ENCODE measurements at regions not wholly inside any gene's neighbourhood (a gene's known extent, or its start where the extent isn't known, plus 50 kb on each side); places are given as distances from the start of the nearest gene placed in this dataset.

DNA sequence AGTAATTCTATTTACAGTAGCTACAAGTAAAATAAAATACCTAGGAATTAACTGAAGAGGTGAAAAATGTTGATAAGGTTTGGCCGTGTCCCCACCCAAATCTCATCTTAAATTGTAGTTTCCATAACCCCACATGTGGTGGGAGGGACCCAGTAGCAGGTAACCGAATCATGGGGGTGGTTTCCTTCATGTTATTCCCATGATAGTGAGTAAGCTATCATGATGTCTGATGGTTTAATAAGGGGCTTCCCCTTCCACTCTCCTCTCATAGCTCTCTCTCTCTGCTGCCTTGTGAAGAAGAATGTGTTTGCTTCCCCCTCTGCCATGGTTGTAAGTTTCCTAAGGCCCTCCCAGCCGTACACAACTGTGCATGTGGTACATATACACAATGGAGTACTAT is 1170.7 kb downstream of the BCL11B start:
- ChIA-PET POLR2A (no interaction called here), CTCF (no interaction called here)
- TF ChIP-seq, protein P1, sequence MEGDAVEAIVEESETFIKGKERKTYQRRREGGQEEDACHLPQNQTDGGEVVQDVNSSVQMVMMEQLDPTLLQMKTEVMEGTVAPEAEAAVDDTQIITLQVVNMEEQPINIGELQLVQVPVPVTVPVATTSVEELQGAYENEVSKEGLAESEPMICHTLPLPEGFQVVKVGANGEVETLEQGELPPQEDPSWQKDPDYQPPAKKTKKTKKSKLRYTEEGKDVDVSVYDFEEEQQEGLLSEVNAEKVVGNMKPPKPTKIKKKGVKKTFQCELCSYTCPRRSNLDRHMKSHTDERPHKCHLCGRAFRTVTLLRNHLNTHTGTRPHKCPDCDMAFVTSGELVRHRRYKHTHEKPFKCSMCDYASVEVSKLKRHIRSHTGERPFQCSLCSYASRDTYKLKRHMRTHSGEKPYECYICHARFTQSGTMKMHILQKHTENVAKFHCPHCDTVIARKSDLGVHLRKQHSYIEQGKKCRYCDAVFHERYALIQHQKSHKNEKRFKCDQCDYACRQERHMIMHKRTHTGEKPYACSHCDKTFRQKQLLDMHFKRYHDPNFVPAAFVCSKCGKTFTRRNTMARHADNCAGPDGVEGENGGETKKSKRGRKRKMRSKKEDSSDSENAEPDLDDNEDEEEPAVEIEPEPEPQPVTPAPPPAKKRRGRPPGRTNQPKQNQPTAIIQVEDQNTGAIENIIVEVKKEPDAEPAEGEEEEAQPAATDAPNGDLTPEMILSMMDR (IDR thresholded peaks at IDR 0.05; ENCODE audit: insufficient read depth, low read length, missing control alignments): no peak
- DNase-seq (ENCODE audit: low read depth, low spot score): no peak
- no peak overlapping the region for H3K4me3 ChIP-seq (ENCODE audit: low read depth, low read length)

- CTCF ChIA-PET: no interaction called here
- POLR2A ChIA-PET: no interaction called here
- no peak overlapping the region for H3K4me3 ChIP-seq (ENCODE audit: low read depth, low read length)
- TF ChIP-seq, protein P1 (IDR thresholded peaks at IDR 0.05; ENCODE audit: insufficient read depth, low read length, missing control alignments): no peak
- DNase-seq (ENCODE audit: low read depth, low spot score): no peak
Observed at GRCh38 chr14:98103705-98104104, 1168.3 kb downstream of the BCL11B start.

DNA sequence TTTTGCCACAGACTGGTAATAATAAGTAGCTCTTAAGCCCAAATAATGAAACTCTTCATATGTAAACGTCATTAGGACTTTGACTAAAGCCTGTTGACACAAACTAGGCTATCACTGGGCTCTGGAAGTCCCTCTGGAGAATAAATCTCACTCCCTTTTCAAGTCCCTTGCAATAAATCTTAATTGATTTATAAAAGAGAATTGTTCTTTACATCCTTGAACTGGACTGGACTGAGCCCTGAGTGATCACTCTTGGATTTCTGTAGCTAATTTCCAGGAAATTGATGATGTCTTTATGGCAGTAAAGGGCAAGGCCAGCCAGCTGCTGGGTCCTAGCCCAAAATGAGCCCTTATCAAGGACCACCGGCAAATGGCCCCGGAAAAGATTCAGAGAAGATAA is 1162.7 kb downstream of the BCL11B start:
- POLR2A ChIA-PET: no interaction called here
- CTCF ChIA-PET: no interaction called here
- no peak for DNase-seq (ENCODE audit: low read depth, low spot score)

DNA sequence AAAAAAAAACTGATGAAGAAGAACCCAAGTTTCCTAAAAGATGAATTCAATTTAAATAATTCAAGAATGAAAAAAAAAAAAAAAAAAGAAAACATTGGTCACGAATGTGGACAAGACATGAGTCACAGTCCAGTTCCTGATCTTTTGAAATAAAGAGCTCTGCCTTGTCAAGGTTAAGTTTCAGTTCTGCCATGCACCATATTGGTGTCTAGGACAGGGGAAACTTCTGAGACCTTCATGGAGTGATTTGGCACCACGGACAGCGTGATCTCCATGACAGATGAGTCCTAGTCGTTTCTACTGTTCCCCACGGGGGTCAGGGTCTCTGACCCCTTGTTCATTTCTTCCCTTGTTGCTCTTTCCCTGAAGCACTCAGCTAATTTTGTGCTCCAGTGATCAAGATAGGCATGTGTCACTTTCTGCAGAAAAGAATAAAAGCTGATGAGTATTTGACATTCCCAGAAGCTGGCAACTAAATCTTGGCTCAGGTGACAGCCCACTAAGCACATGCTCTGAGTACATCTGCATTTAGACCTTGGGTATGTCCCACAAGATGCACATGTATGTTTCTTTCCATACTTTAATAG is 1159.7 kb downstream of the BCL11B start:
- H3K4me3 ChIP-seq (ENCODE audit: low read depth, low read length): no peak overlapping the region
- CTCF ChIA-PET: no interaction called here
- DNase-seq (ENCODE audit: low read depth, low spot score): no peak
- POLR2A ChIA-PET: no interaction called here
- TF ChIP-seq, protein P1 (IDR thresholded peaks at IDR 0.05; ENCODE audit: insufficient read depth, low read length, missing control alignments): no peak

More for the DNA sequence above, 1162.7 kb downstream of the BCL11B start:
- TF ChIP-seq, protein P1 (IDR thresholded peaks at IDR 0.05; ENCODE audit: insufficient read depth, low read length, missing control alignments): no peak
- no peak overlapping the region for H3K4me3 ChIP-seq (ENCODE audit: low read depth, low read length)

GRCh38 chr14:98114122-98114895 is 1157.7 kb downstream of the BCL11B start:
- TF ChIP-seq, protein P1 (IDR thresholded peaks at IDR 0.05; ENCODE audit: insufficient read depth, low read length, missing control alignments): no peak
- ChIA-PET CTCF (no interaction called here), POLR2A (no interaction called here)
- no peak for DNase-seq (ENCODE audit: low read depth, low spot score)
- no peak overlapping the region for H3K4me3 ChIP-seq (ENCODE audit: low read depth, low read length)

GRCh38 chr14:98114946-98115345 is 1157.1 kb downstream of the BCL11B start:
- POLR2A ChIA-PET: no interaction called here
- CTCF ChIA-PET: no interaction called here

More at GRCh38 chr14:98114946-98115345, 1157.1 kb downstream of the BCL11B start:
- DNase-seq (ENCODE audit: low read depth, low spot score): no peak
- TF ChIP-seq, protein P1 (IDR thresholded peaks at IDR 0.05; ENCODE audit: insufficient read depth, low read length, missing control alignments): no peak
- H3K4me3 ChIP-seq (ENCODE audit: low read depth, low read length): no peak overlapping the region

Data from AG04449 (cell line).